ENCODE measurements at regions not wholly inside any gene's neighbourhood (a gene's known extent, or its start where the extent isn't known, plus 50 kb on each side); places are given as distances from the start of the nearest gene placed in this dataset.

- no peak for ATAC-seq (ENCODE audit: insufficient read depth, low FRiP score)
- Histone ChIP-seq H3K27me3 (ENCODE audit: control insufficient read depth in 3 of 3, insufficient read depth in 3 of 3, low read length in 2 of 3) (no peaks in the 10 kb centered on the region), H3K9ac (ENCODE audit: insufficient read depth in 1 of 2, low read length in 2 of 2) (no peak overlapping the region), H3K4me1 (ENCODE audit: control insufficient read depth in 5 of 5, insufficient read depth in 5 of 5, low read length in 5 of 5) (peaks cover 0 to 16% (median 7%) of the 10 kb centered on the region in 5 donors), H3K27ac (ENCODE audit: low read depth in 1 of 2, low read length in 1 of 2) (no peak overlapping the region), H3K4me3 (no peak overlapping the region), H3K9me3 (ENCODE audit: control insufficient read depth in 4 of 4, insufficient read depth in 3 of 4, low read length in 3 of 4) (no peaks in the 10 kb centered on the region), H3K36me3 (ENCODE audit: control insufficient read depth in 4 of 4, insufficient read depth in 4 of 4, low read length in 4 of 4) (no peaks in the 10 kb centered on the region)
- no peak for TF ChIP-seq CTCF (IDR thresholded peaks at IDR 0.05; ENCODE audit: control extremely low read depth, extremely low read depth)
- 76 to 95% methylated on average over 3 of the region's 3 CpGs for WGBS, 2 donors
- DNase-seq, result no peak
Measured at GRCh38 chrX:10935501-10935900, 175.6 kb upstream of the HCCS start.

GRCh38 chrX:10936976-10937375 is 174.2 kb upstream of the HCCS start:
- Histone ChIP-seq H3K4me3 (no peak overlapping the region), H3K27ac (ENCODE audit: low read depth in 1 of 2, low read length in 1 of 2) (no peak overlapping the region), H3K27me3 (ENCODE audit: control insufficient read depth in 3 of 3, insufficient read depth in 3 of 3, low read length in 2 of 3) (no peaks in the 10 kb centered on the region), H3K9me3 (ENCODE audit: control insufficient read depth in 4 of 4, insufficient read depth in 3 of 4, low read length in 3 of 4) (no peaks in the 10 kb centered on the region), H3K36me3 (ENCODE audit: control insufficient read depth in 4 of 4, insufficient read depth in 4 of 4, low read length in 4 of 4) (no peaks in the 10 kb centered on the region), H3K9ac (ENCODE audit: insufficient read depth in 1 of 2, low read length in 2 of 2) (no peak overlapping the region), H3K4me1 (ENCODE audit: control insufficient read depth in 5 of 5, insufficient read depth in 5 of 5, low read length in 5 of 5) (peaks cover 0 to 16% (median 7%) of the 10 kb centered on the region in 5 donors)
- DNase-seq (peak in 1 of 3 donors; percentile 42), ATAC-seq (ENCODE audit: insufficient read depth, low FRiP score) (no peak)
- no peak for TF ChIP-seq CTCF (IDR thresholded peaks at IDR 0.05; ENCODE audit: control extremely low read depth, extremely low read depth)

- Histone ChIP-seq H3K9ac (ENCODE audit: insufficient read depth in 1 of 2, low read length in 2 of 2) (no peak overlapping the region), H3K4me3 (no peak overlapping the region), H3K9me3 (ENCODE audit: control insufficient read depth in 4 of 4, insufficient read depth in 3 of 4, low read length in 3 of 4) (peaks cover 0 to 5% (median 0%) of the 10 kb centered on the region in 4 donors), H3K36me3 (ENCODE audit: control insufficient read depth in 4 of 4, insufficient read depth in 4 of 4, low read length in 4 of 4) (no peaks in the 10 kb centered on the region), H3K27me3 (ENCODE audit: control insufficient read depth in 3 of 3, insufficient read depth in 3 of 3, low read length in 2 of 3) (no peaks in the 10 kb centered on the region), H3K4me1 (ENCODE audit: control insufficient read depth in 5 of 5, insufficient read depth in 5 of 5, low read length in 5 of 5) (peaks cover 0 to 12% (median 4%) of the 10 kb centered on the region in 5 donors), H3K27ac (ENCODE audit: low read depth in 1 of 2, low read length in 1 of 2) (no peak overlapping the region)
- WGBS, 2 donors, result 63 to 83% methylated on average over 5 to 6 of the region's 6 CpGs
- no peak for TF ChIP-seq CTCF (IDR thresholded peaks at IDR 0.05; ENCODE audit: control extremely low read depth, extremely low read depth)
- DNase-seq (peak; percentile 45 to 89 (median 88)), ATAC-seq (ENCODE audit: insufficient read depth, low FRiP score) (no peak)
Measured at GRCh38 chrX:10938365-10938923, 172.7 kb upstream of the HCCS start.

- H3K4me3 ChIP-seq, result no peak overlapping the region
- 57 to 88% methylated on average over 2 of the region's 2 CpGs for WGBS, 2 donors
Measured at GRCh38 chrX:10939424-10939823, 171.7 kb upstream of the HCCS start.

More at GRCh38 chrX:10939424-10939823, 171.7 kb upstream of the HCCS start:
- no peak for ATAC-seq (ENCODE audit: insufficient read depth, low FRiP score)
- no peaks in the 10 kb centered on the region for H3K27me3 ChIP-seq (ENCODE audit: control insufficient read depth in 3 of 3, insufficient read depth in 3 of 3, low read length in 2 of 3)
- H3K9ac ChIP-seq (ENCODE audit: insufficient read depth in 1 of 2, low read length in 2 of 2), result no peak overlapping the region
- H3K4me1 ChIP-seq (ENCODE audit: control insufficient read depth in 5 of 5, insufficient read depth in 5 of 5, low read length in 5 of 5), result peaks cover 0 to 12% (median 4%) of the 10 kb centered on the region in 5 donors
- TF ChIP-seq CTCF (IDR thresholded peaks at IDR 0.05; ENCODE audit: control extremely low read depth, extremely low read depth), result no peak
- peaks cover 0 to 5% (median 0%) of the 10 kb centered on the region in 4 donors for H3K9me3 ChIP-seq (ENCODE audit: control insufficient read depth in 4 of 4, insufficient read depth in 3 of 4, low read length in 3 of 4)
- no peak for DNase-seq
- no peaks in the 10 kb centered on the region for H3K36me3 ChIP-seq (ENCODE audit: control insufficient read depth in 4 of 4, insufficient read depth in 4 of 4, low read length in 4 of 4)
- no peak overlapping the region for H3K27ac ChIP-seq (ENCODE audit: low read depth in 1 of 2, low read length in 1 of 2)

All from lung (tissue), 11 donors.